ENCODE measurements at regions not wholly inside any gene's neighbourhood (a gene's known extent, or its start where the extent isn't known, plus 50 kb on each side); places are given as distances from the start of the nearest gene placed in this dataset.
"Not testable (repeated sequence)": the region's sequence is repeated elsewhere in the genome, so short reads cannot be mapped to it uniquely, and the experiment has no call there.

GRCh38 chr4:179664430-179665027 lies 2222.3 kb upstream of the AGA start:
- Histone ChIP-seq H3K4me1 (no peaks in the 10 kb centered on the region), H3K27me3 (no peaks in the 10 kb centered on the region), H3K27ac (no peak overlapping the region), H3K4me3 (replicated peaks in 1 of 3) (no peak overlapping the region), H3K9me3 (no peaks in the 10 kb centered on the region), H3K36me3 (no peaks in the 10 kb centered on the region)
- intact Hi-C loops (cut with DNase I), result no loop called here
- TF ChIP-seq, protein P1, sequence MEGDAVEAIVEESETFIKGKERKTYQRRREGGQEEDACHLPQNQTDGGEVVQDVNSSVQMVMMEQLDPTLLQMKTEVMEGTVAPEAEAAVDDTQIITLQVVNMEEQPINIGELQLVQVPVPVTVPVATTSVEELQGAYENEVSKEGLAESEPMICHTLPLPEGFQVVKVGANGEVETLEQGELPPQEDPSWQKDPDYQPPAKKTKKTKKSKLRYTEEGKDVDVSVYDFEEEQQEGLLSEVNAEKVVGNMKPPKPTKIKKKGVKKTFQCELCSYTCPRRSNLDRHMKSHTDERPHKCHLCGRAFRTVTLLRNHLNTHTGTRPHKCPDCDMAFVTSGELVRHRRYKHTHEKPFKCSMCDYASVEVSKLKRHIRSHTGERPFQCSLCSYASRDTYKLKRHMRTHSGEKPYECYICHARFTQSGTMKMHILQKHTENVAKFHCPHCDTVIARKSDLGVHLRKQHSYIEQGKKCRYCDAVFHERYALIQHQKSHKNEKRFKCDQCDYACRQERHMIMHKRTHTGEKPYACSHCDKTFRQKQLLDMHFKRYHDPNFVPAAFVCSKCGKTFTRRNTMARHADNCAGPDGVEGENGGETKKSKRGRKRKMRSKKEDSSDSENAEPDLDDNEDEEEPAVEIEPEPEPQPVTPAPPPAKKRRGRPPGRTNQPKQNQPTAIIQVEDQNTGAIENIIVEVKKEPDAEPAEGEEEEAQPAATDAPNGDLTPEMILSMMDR (IDR thresholded peaks at IDR 0.05), result no peak
- no peak for TF ChIP-seq POLR2A (IDR thresholded peaks at IDR 0.05)
- WGBS, 2 donors, result 46 to 47% methylated on average over 9 of the region's 9 CpGs
- no peak for DNase-seq

DNA sequence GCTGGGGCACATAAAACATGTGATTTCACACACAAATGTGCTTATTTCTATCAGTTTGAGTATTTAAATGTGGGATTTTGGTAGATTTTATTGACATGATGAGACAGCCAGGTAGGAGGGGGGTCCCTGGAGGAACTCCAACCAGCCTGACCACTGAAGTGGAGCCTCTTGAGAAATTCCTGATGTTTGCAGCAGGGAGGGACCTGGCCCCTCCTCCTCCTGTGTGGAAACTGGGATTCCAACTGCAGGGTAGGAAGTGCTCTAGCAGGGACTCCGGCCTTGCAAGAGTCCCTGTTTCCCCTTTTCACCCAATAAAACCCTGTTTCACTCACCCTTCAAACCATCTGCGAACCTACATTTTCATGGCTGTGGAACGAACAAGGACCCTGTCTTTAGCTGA lies 2224.0 kb upstream of the AGA start:
- 36 to 44% methylated on average over 3 of the region's 3 CpGs for WGBS, 2 donors
- H3K36me3 ChIP-seq, result no peaks in the 10 kb centered on the region
- H3K27ac ChIP-seq, result no peak overlapping the region
- no peaks in the 10 kb centered on the region for H3K27me3 ChIP-seq
- H3K4me3 ChIP-seq (replicated peaks in 1 of 3), result no peak overlapping the region
- intact Hi-C loops (cut with DNase I), result no loop called here
- no peak for TF ChIP-seq POLR2A (IDR thresholded peaks at IDR 0.05)
- TF ChIP-seq, protein P1 (IDR thresholded peaks at IDR 0.05), result no peak
- no peaks in the 10 kb centered on the region for H3K4me1 ChIP-seq
- no peaks in the 10 kb centered on the region for H3K9me3 ChIP-seq
- DNase-seq, result no peak

GRCh38 chr4:179671609-179672008 lies 2229.4 kb upstream of the AGA start:
- Histone ChIP-seq H3K27me3 (no peaks in the 10 kb centered on the region), H3K9me3 (no peaks in the 10 kb centered on the region), H3K4me1 (no peaks in the 10 kb centered on the region), H3K36me3 (no peaks in the 10 kb centered on the region), H3K27ac (no peak overlapping the region), H3K4me3 (replicated peaks in 1 of 3) (no peak overlapping the region)
- DNase-seq, result no peak
- intact Hi-C loops (cut with DNase I), result no loop called here
- 52 to 61% methylated on average over 2 of the region's 2 CpGs for WGBS, 2 donors
- no peak for TF ChIP-seq POLR2A (IDR thresholded peaks at IDR 0.05)
- TF ChIP-seq, protein P1 (IDR thresholded peaks at IDR 0.05), result no peak

DNA sequence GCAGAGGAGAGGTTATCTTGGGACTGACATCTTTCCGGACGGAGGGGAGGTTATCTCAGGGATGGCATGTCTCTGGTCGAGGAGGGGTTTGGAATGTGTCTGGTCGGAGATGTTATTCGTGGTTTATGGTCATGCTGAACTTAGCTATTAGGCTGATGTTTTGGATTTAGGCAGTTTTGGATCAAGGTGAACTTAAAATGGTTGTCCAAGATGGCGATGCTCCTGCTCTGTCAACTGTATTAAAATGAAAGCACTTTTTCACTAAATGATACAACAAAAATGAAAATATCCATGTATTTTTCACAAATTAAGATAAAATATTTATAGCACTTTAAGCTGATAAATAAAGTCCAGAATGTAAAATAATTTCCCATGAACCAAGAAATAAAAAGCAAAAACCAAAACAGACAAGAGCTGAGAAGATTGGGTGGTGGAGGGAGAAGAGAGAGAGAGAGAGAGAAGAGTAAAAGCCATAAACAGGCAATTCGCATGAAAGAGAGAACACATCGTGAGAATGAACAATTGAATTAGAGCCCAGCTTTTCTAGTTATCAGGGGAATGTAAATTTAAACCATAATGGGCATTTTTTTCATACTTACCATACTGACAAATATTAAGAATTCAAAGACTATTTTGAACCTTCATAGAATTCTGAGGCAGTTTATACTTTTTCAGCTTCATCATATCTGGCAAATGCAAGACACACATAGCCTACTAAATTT lies 2236.0 kb upstream of the AGA start:
- DNase-seq, result no peak
- Histone ChIP-seq H3K27me3 (no peaks in the 10 kb centered on the region), H3K4me1 (no peaks in the 10 kb centered on the region), H3K27ac (no peak overlapping the region), H3K36me3 (no peaks in the 10 kb centered on the region), H3K4me3 (replicated peaks in 1 of 3) (no peak overlapping the region), H3K9me3 (no peaks in the 10 kb centered on the region)
- 87% methylated on average over 8 of the region's 8 CpGs for WGBS, 2 donors
- intact Hi-C loops (cut with DNase I), result no loop called here
- TF ChIP-seq, protein P1 (IDR thresholded peaks at IDR 0.05), result no peak
- no peak for TF ChIP-seq POLR2A (IDR thresholded peaks at IDR 0.05)

- H3K27me3 ChIP-seq; H3K27ac ChIP-seq; DNase-seq; H3K4me3 ChIP-seq (replicated peaks in 1 of 3); H3K36me3 ChIP-seq; intact Hi-C loops (cut with DNase I); H3K4me1 ChIP-seq; H3K9me3 ChIP-seq: not testable (repeated sequence)
- WGBS, 2 donors, result 77 to 88% methylated on average over 4 of the region's 4 CpGs
Measured at GRCh38 chr4:179683661-179684060, 2241.4 kb upstream of the AGA start.
